IMR-90 (cell line): ENCODE measurements at regions not wholly inside any gene's neighbourhood (a gene's known extent, or its start where the extent isn't known, plus 50 kb on each side); places are given as distances from the start of the nearest gene placed in this dataset.

Experiments
- ATAC-seq: fragments of 200-7000 bp; cut with Tn5 transposase; 2 replicates; pipeline ENCODE4 v1.9.1; 2020; ENCODE audit warnings: low read depth, mild to moderate bottlenecking, moderate library complexity
- BruUV-seq: library from RNA; stranded (reverse); fragments of 400-500 nt; replicated peaks from 2 replicates; lab custom pipeline; 2021; lab: Mats Ljungman, UMichigan
- CTCF ChIA-PET: fragments of 300-600 bp; formaldehyde crosslinking; extraction: SDS; loops from one replicate; lab custom pipeline; 2021; ENCODE audit warnings: antibody characterized with exemption; lab: Yijun Ruan, JAX
- POLR2A ChIA-PET: fragments of 300-600 bp; sonication (Branson Sonifier 250); formaldehyde crosslinking; loops from one replicate; lab custom pipeline; 2022; ENCODE audit warnings: antibody characterized with exemption; ENCODE audit not compliant: unreplicated experiment; lab: Charles Lee
- DNase-seq: peaks from one replicate; pipeline ENCODE4 v3.0.0; 2013
- H2AFZ ChIP-seq: replicated peaks from 2 replicates; pipeline ENCODE3; 2013; ENCODE audit warnings: low read length, mild to moderate bottlenecking; ENCODE audit not compliant: poor library complexity
- H2AK5ac ChIP-seq: 2 replicates; pipeline ENCODE4 v1.6.1; 2013; ENCODE audit warnings: low read depth, low read length, inconsistent platforms
- H2AK9ac ChIP-seq: replicated peaks from 2 replicates; pipeline ENCODE3; 2013; ENCODE audit warnings: mild to moderate bottlenecking, low read depth, low read length, moderate library complexity; ENCODE audit not compliant: poor library complexity
- H2BK120ac ChIP-seq: 2 replicates; pipeline ENCODE4 v1.6.1; 2013; ENCODE audit warnings: low read depth, low read length, inconsistent platforms
- H2BK15ac ChIP-seq: 3 replicates; pipeline ENCODE4 v1.6.1; 2013; ENCODE audit warnings: low read depth, low read length, inconsistent platforms
- H2BK20ac ChIP-seq: 2 replicates; pipeline ENCODE4 v1.6.1; 2013; ENCODE audit warnings: low read depth, mild to moderate bottlenecking, inconsistent platforms, low read length, moderate library complexity
- H2BK5ac ChIP-seq: 2 replicates; pipeline ENCODE4 v1.6.1; 2013; ENCODE audit warnings: mild to moderate bottlenecking, low read depth, low read length, inconsistent platforms; ENCODE audit not compliant: poor library complexity, severe bottlenecking
- H3K14ac ChIP-seq: replicated peaks from 2 replicates; pipeline ENCODE4 v1.6.1; 2013; ENCODE audit warnings: low read depth, low read length, inconsistent platforms
- H3K18ac ChIP-seq: 2 replicates; pipeline ENCODE4 v1.6.1; 2013; ENCODE audit warnings: low read depth, low read length, control low read depth
- H3K23ac ChIP-seq: 2 replicates; pipeline ENCODE4 v1.6.1; 2013; ENCODE audit warnings: low read depth, low read length, inconsistent platforms
- H3K27ac ChIP-seq: 2 replicates; pipeline ENCODE4 v1.5.1; 2013; ENCODE audit warnings: mild to moderate bottlenecking, control low read depth, low read length; ENCODE audit not compliant: insufficient read depth
- H3K27me3 ChIP-seq: 2 replicates; pipeline ENCODE4 v1.6.1; 2013; ENCODE audit warnings: low read length; ENCODE audit not compliant: control insufficient read depth, insufficient read depth
- H3K36me3 ChIP-seq: 2 replicates; pipeline ENCODE4 v1.6.1; 2013; ENCODE audit warnings: low read length, mixed read lengths; ENCODE audit not compliant: control insufficient read depth, insufficient read depth
- H3K4ac ChIP-seq: 2 replicates; pipeline ENCODE4 v1.6.1; 2013; ENCODE audit warnings: low read depth, low read length, inconsistent platforms
- H3K4me1 ChIP-seq: 2 replicates; pipeline ENCODE4 v1.6.1; 2013; ENCODE audit warnings: low read length, mixed read lengths; ENCODE audit not compliant: control insufficient read depth, insufficient read depth
- H3K4me2 ChIP-seq: 2 replicates; pipeline ENCODE4 v1.6.1; 2013; ENCODE audit warnings: low read depth, mild to moderate bottlenecking, control low read depth, low read length, moderate library complexity
- H3K4me3 ChIP-seq: 2 replicates; pipeline ENCODE4 v1.5.1; 2013; ENCODE audit warnings: low read depth, mild to moderate bottlenecking, control low read depth, low read length, moderate library complexity; ENCODE audit not compliant: insufficient read depth
- H3K56ac ChIP-seq: 2 replicates; pipeline ENCODE4 v1.6.1; 2013; ENCODE audit warnings: low read length, inconsistent platforms; ENCODE audit not compliant: insufficient read depth; ENCODE audit errors: extremely low read depth
- H3K79me1 ChIP-seq, 2 experiments: 2 replicates each; pipeline ENCODE4 v1.6.1; 2013; ENCODE audit warnings: low read length in 2 of 2, inconsistent platforms in 1 of 2, low read depth in 1 of 2
- H3K9ac ChIP-seq: 2 replicates; pipeline ENCODE4 v1.6.1; 2013; ENCODE audit warnings: low read depth, low read length, control low read depth
- H3K9me1 ChIP-seq: 2 replicates; pipeline ENCODE4 v1.6.1; 2013; ENCODE audit warnings: low read length, inconsistent platforms; ENCODE audit not compliant: insufficient read depth
- H3K9me3 ChIP-seq: 2 replicates; pipeline ENCODE4 v1.6.1; 2013; ENCODE audit warnings: low read length; ENCODE audit not compliant: control insufficient read depth, insufficient read depth
- H4K20me1 ChIP-seq: 2 replicates; pipeline ENCODE4 v1.6.1; 2013; ENCODE audit warnings: low read length, inconsistent platforms; ENCODE audit not compliant: insufficient read depth
- H4K5ac ChIP-seq: 2 replicates; pipeline ENCODE4 v1.6.1; 2013; ENCODE audit warnings: mild to moderate bottlenecking, low read depth, low read length, control low read depth
- H4K8ac ChIP-seq, 2 experiments: 2 replicates each; pipeline ENCODE4 v1.6.1; 2013; ENCODE audit warnings: low read depth in 2 of 2, low read length in 2 of 2, control low read depth in 1 of 2, inconsistent platforms in 1 of 2
- H4K91ac ChIP-seq: 2 replicates; pipeline ENCODE4 v1.6.1; 2013; ENCODE audit warnings: low read depth, low read length, inconsistent platforms; ENCODE audit not compliant: insufficient read depth
- BHLHE40 ChIP-seq: fragments of 150-350 bp; IDR thresholded peaks from 2 replicates; pipeline ENCODE4 v1.6.1; 2016; ENCODE audit warnings: mild to moderate bottlenecking, low read depth, low read length
- CEBPB ChIP-seq: IDR thresholded peaks from 2 replicates; pipeline ENCODE4 v1.6.1; 2012; ENCODE audit warnings: low read depth, low read length, improper control_type of control experiment
- CHD1 ChIP-seq: IDR thresholded peaks from 2 replicates; pipeline ENCODE4 v1.6.1; 2012; ENCODE audit warnings: low read depth, low read length, improper control_type of control experiment
- ELK1 ChIP-seq: fragments of 150-350 bp; IDR thresholded peaks from 2 replicates; pipeline ENCODE4 v1.6.1; 2016; ENCODE audit warnings: low read depth, mild to moderate bottlenecking, low read length, moderate library complexity, borderline replicate concordance
- FOS ChIP-seq: fragments of 150-350 bp; IDR thresholded peaks from 2 replicates; pipeline ENCODE4 v1.6.1; 2016; ENCODE audit warnings: low read depth, low read length
- MAFK ChIP-seq: IDR thresholded peaks from 2 replicates; pipeline ENCODE4 v1.6.1; 2012; ENCODE audit warnings: low read depth, low read length, improper control_type of control experiment
- MAZ ChIP-seq: IDR thresholded peaks from 2 replicates; pipeline ENCODE4 v1.6.1; 2012; ENCODE audit warnings: low read depth, mild to moderate bottlenecking, low read length, improper control_type of control experiment, moderate library complexity, borderline replicate concordance
- MXI1 ChIP-seq: IDR thresholded peaks from 2 replicates; pipeline ENCODE4 v1.6.1; 2012; ENCODE audit warnings: low read depth, mild to moderate bottlenecking, low read length, moderate library complexity, borderline replicate concordance
- NFE2L2 ChIP-seq: fragments of 150-350 bp; IDR thresholded peaks from 2 replicates; pipeline ENCODE4 v1.6.1; 2016; ENCODE audit warnings: low read depth, mild to moderate bottlenecking, low read length
- POLR2A ChIP-seq: IDR thresholded peaks from 2 replicates; pipeline ENCODE4 v1.6.1; 2012; ENCODE audit warnings: mild to moderate bottlenecking, low read depth, low read length
- RAD21 ChIP-seq: IDR thresholded peaks from 2 replicates; pipeline ENCODE4 v1.6.1; 2012; ENCODE audit warnings: low read length, improper control_type of control experiment
- RCOR1 ChIP-seq: IDR thresholded peaks from 2 replicates; pipeline ENCODE4 v1.6.1; 2012; ENCODE audit warnings: mild to moderate bottlenecking, low read length, improper control_type of control experiment; ENCODE audit not compliant: insufficient replicate concordance
- RFX5 ChIP-seq: IDR thresholded peaks from 2 replicates; pipeline ENCODE4 v1.8.0; 2012; ENCODE audit warnings: low read depth, mild to moderate bottlenecking, low read length, moderate library complexity
- SMC3 ChIP-seq: fragments of 150-350 bp; IDR thresholded peaks from 2 replicates; pipeline ENCODE4 v1.6.1; 2016; ENCODE audit warnings: low read depth, mild to moderate bottlenecking, antibody characterized with exemption, low read length, moderate library complexity
- dilution Hi-C: fragments of 300-500 bp; cut with HindIII; formaldehyde crosslinking; loops from one replicate; pipeline ENCODE4 v1.14.3; 2018; ENCODE audit warnings: low sequenced_read_pairs; ENCODE audit not compliant: unreplicated experiment
- in situ Hi-C: fragments of 300-500 bp; cut with MboI; formaldehyde crosslinking; loops from 3 replicates; pipeline ENCODE4 v1.14.3; 2019; ENCODE audit warnings: low sequenced_read_pairs, inconsistent platforms, mixed read lengths
- intact Hi-C: fragments of 100-400 bp; cut with micrococcal nuclease; formaldehyde crosslinking; loops from 2 replicates; pipeline ENCODE4 v1.10.0; 2022
- TF ChIP-seq, protein P1 (sequence below): conservative IDR thresholded peaks from 2 replicates; pipeline ENCODE4 v1.5.1; 2012; ENCODE audit warnings: mild to moderate bottlenecking, low read depth, low read length, improper control_type of control experiment
- TF ChIP-seq, protein P2 (sequence below): fragments of 150-350 bp; IDR thresholded peaks from 2 replicates; pipeline ENCODE4 v1.6.1; 2017; ENCODE audit warnings: mild to moderate bottlenecking, antibody characterized with exemption, low read length, low read depth

DNA sequence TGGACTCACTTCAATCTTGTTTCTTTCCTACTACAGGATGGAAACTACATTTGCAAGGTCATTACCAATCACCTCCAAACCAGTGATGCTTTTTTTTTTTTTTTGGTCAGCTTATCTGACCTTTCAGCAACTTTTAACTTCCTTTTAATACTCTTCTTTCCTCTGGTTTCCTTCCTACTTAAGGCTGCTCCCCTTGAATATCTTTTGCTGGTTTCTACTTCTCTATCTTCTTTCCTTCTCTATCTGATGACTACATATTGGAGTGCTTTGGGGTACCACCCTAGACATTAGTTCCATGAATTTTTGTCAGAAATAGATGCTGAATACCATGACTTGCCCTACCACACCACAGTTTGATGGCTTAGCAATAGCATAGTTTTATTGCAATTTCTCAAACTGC lies 197.7 kb upstream of the DDHD1 start:
- no peaks in the 10 kb centered on the region for H4K20me1 ChIP-seq
- no peak overlapping the region for H3K56ac ChIP-seq
- H3K14ac ChIP-seq, result no peak overlapping the region
- no peak overlapping the region for H2BK5ac ChIP-seq
- no peak overlapping the region for H2BK20ac ChIP-seq
- H3K4ac ChIP-seq, result no peak overlapping the region
- no peak overlapping the region for H2BK120ac ChIP-seq
- H3K4me1 ChIP-seq, result peaks cover 5% of the 10 kb centered on the region; the same call in 1 of the 2 replicates
- no peak overlapping the region for H3K4me2 ChIP-seq
- no peak overlapping the region for H3K23ac ChIP-seq
- no peak overlapping the region for H4K91ac ChIP-seq
- H3K18ac ChIP-seq, result no peak overlapping the region
- no peak overlapping the region for H4K5ac ChIP-seq
- no peak overlapping the region for H2BK15ac ChIP-seq
- H3K9ac ChIP-seq, result no peak overlapping the region
- H3K9me3 ChIP-seq, result no peaks in the 10 kb centered on the region
- H4K8ac ChIP-seq, result no peak overlapping the region
- H3K9me1 ChIP-seq, result 0 out of 2 replicates have a peak, but pooled peaks cover 13% of the 10 kb centered on the region
- CTCF ChIA-PET, result no interaction called here
- no peak overlapping the region for H3K4me3 ChIP-seq
- no TSS peak for BruUV-seq
- H2AK5ac ChIP-seq, result no peak overlapping the region
- H3K27ac ChIP-seq, result no peak overlapping the region
- POLR2A ChIA-PET, result no interaction called here
- TF ChIP-seq BHLHE40 (no peak), MXI1 (no peak), CEBPB (no peak), RCOR1 (no peak), ELK1 (no peak), RFX5 (no peak), MAFK (no peak), NFE2L2 (no peak), MAZ (no peak), CHD1 (no peak), POLR2A (no peak), RAD21 (no peak), FOS (no peak), SMC3 (no peak)
- TF ChIP-seq, protein P1, sequence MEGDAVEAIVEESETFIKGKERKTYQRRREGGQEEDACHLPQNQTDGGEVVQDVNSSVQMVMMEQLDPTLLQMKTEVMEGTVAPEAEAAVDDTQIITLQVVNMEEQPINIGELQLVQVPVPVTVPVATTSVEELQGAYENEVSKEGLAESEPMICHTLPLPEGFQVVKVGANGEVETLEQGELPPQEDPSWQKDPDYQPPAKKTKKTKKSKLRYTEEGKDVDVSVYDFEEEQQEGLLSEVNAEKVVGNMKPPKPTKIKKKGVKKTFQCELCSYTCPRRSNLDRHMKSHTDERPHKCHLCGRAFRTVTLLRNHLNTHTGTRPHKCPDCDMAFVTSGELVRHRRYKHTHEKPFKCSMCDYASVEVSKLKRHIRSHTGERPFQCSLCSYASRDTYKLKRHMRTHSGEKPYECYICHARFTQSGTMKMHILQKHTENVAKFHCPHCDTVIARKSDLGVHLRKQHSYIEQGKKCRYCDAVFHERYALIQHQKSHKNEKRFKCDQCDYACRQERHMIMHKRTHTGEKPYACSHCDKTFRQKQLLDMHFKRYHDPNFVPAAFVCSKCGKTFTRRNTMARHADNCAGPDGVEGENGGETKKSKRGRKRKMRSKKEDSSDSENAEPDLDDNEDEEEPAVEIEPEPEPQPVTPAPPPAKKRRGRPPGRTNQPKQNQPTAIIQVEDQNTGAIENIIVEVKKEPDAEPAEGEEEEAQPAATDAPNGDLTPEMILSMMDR, result no peak
- TF ChIP-seq, protein P2, sequence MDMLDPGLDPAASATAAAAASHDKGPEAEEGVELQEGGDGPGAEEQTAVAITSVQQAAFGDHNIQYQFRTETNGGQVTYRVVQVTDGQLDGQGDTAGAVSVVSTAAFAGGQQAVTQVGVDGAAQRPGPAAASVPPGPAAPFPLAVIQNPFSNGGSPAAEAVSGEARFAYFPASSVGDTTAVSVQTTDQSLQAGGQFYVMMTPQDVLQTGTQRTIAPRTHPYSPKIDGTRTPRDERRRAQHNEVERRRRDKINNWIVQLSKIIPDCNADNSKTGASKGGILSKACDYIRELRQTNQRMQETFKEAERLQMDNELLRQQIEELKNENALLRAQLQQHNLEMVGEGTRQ, result no peak
- intact Hi-C loops (no loop called here), in situ Hi-C loops (no loop called here), dilution Hi-C loops (no loop called here)
- H2AK9ac ChIP-seq, result no peak overlapping the region
- no peak for ATAC-seq
- no peaks in the 10 kb centered on the region for H3K27me3 ChIP-seq
- no peaks in the 10 kb centered on the region for H3K79me1 ChIP-seq
- no peak for DNase-seq
- H3K36me3 ChIP-seq, result no peaks in the 10 kb centered on the region
- H2AFZ ChIP-seq, result no peak overlapping the region
